HUES48 (cell line): ENCODE measurements at regions not wholly inside any gene's neighbourhood (a gene's known extent, or its start where the extent isn't known, plus 50 kb on each side); places are given as distances from the start of the nearest gene placed in this dataset.

Experiments
- H3K27ac ChIP-seq: one replicate; pipeline ENCODE4 v1.7.0; 2013; ENCODE audit warnings: low read depth, low read length, inconsistent platforms
- H3K27me3 ChIP-seq: 2 replicates; pipeline ENCODE4 v1.6.1; 2013; ENCODE audit warnings: mild to moderate bottlenecking, low read length; ENCODE audit not compliant: control insufficient read depth, insufficient read depth
- H3K36me3 ChIP-seq: 2 replicates; pipeline ENCODE4 v1.6.1; 2013; ENCODE audit warnings: low read length; ENCODE audit not compliant: control insufficient read depth, insufficient read depth
- H3K4me1 ChIP-seq: 2 replicates; pipeline ENCODE4 v1.6.1; 2013; ENCODE audit warnings: mild to moderate bottlenecking, low read length; ENCODE audit not compliant: control insufficient read depth, insufficient read depth
- H3K4me3 ChIP-seq: 2 replicates; pipeline ENCODE4 v1.5.1; 2013; ENCODE audit warnings: mild to moderate bottlenecking, low read depth, low read length
- H3K9ac ChIP-seq: 2 replicates; pipeline ENCODE4 v1.6.1; 2013; ENCODE audit warnings: mild to moderate bottlenecking, low read depth, low read length, moderate library complexity
- H3K9me3 ChIP-seq: 2 replicates; pipeline ENCODE4 v1.6.1; 2013; ENCODE audit warnings: low read length; ENCODE audit not compliant: control insufficient read depth, insufficient read depth

GRCh38 chr16:86062271-86062965 is 163.5 kb downstream of the IRF8 start:
- no peak overlapping the region for H3K4me3 ChIP-seq
- H3K9ac ChIP-seq: no peak overlapping the region
- H3K4me1 ChIP-seq: no peaks in the 10 kb centered on the region
- no peak overlapping the region for H3K27ac ChIP-seq
- no peaks in the 10 kb centered on the region for H3K27me3 ChIP-seq
- H3K9me3 ChIP-seq: no peaks in the 10 kb centered on the region
- no peaks in the 10 kb centered on the region for H3K36me3 ChIP-seq

GRCh38 chr16:86063760-86064405 is 164.9 kb downstream of the IRF8 start:
- no peak overlapping the region for H3K27ac ChIP-seq
- no peak overlapping the region for H3K9ac ChIP-seq

GRCh38 chr16:86064431-86065250 is 165.7 kb downstream of the IRF8 start:
- Histone ChIP-seq H3K36me3 (no peaks in the 10 kb centered on the region), H3K9me3 (no peaks in the 10 kb centered on the region), H3K4me3 (no peak overlapping the region), H3K9ac (no peak overlapping the region), H3K27ac (no peak overlapping the region), H3K4me1 (no peaks in the 10 kb centered on the region), H3K27me3 (no peaks in the 10 kb centered on the region)

More at GRCh38 chr16:86063760-86064405, 164.9 kb downstream of the IRF8 start:
- H3K9me3 ChIP-seq: no peaks in the 10 kb centered on the region
- H3K27me3 ChIP-seq: no peaks in the 10 kb centered on the region
- H3K4me3 ChIP-seq: no peak overlapping the region
- H3K36me3 ChIP-seq: no peaks in the 10 kb centered on the region
- H3K4me1 ChIP-seq: no peaks in the 10 kb centered on the region

- H3K27me3 ChIP-seq: no peaks in the 10 kb centered on the region
- no peaks in the 10 kb centered on the region for H3K9me3 ChIP-seq
- no peaks in the 10 kb centered on the region for H3K4me1 ChIP-seq
- no peak overlapping the region for H3K9ac ChIP-seq
- no peak overlapping the region for H3K27ac ChIP-seq
- H3K36me3 ChIP-seq: no peaks in the 10 kb centered on the region
- H3K4me3 ChIP-seq: no peak overlapping the region
Observed at GRCh38 chr16:86065711-86066110, 166.7 kb downstream of the IRF8 start.

GRCh38 chr16:86066811-86067210 is 167.8 kb downstream of the IRF8 start:
- H3K27me3 ChIP-seq: no peaks in the 10 kb centered on the region

GRCh38 chr16:86067516-86067915 is 168.6 kb downstream of the IRF8 start:
- Histone ChIP-seq H3K36me3 (no peaks in the 10 kb centered on the region), H3K4me3 (no peak overlapping the region), H3K9me3 (no peaks in the 10 kb centered on the region), H3K27ac (no peak overlapping the region), H3K9ac (no peak overlapping the region), H3K27me3 (no peaks in the 10 kb centered on the region), H3K4me1 (no peaks in the 10 kb centered on the region)

More at GRCh38 chr16:86066811-86067210, 167.8 kb downstream of the IRF8 start:
- Histone ChIP-seq H3K4me3 (no peak overlapping the region), H3K9ac (no peak overlapping the region), H3K4me1 (no peaks in the 10 kb centered on the region), H3K9me3 (no peaks in the 10 kb centered on the region), H3K27ac (no peak overlapping the region), H3K36me3 (no peaks in the 10 kb centered on the region)

GRCh38 chr16:86067936-86068335 is 169.0 kb downstream of the IRF8 start:
- Histone ChIP-seq H3K4me1 (no peaks in the 10 kb centered on the region), H3K27me3 (no peaks in the 10 kb centered on the region), H3K27ac (no peak overlapping the region), H3K9ac (no peak overlapping the region), H3K9me3 (no peaks in the 10 kb centered on the region), H3K4me3 (no peak overlapping the region), H3K36me3 (no peaks in the 10 kb centered on the region)

- Histone ChIP-seq H3K27me3 (no peaks in the 10 kb centered on the region), H3K36me3 (no peaks in the 10 kb centered on the region), H3K9me3 (no peaks in the 10 kb centered on the region)
Observed at GRCh38 chr16:86068722-86069121, 169.8 kb downstream of the IRF8 start.

GRCh38 chr16:86069736-86070298 is 170.9 kb downstream of the IRF8 start:
- no peak overlapping the region for H3K27ac ChIP-seq
- H3K4me1 ChIP-seq: peaks cover under 1% of the 10 kb centered on the region; the same call in 1 of the 2 replicates
- no peaks in the 10 kb centered on the region for H3K27me3 ChIP-seq
- no peak overlapping the region for H3K9ac ChIP-seq
- H3K36me3 ChIP-seq: no peaks in the 10 kb centered on the region
- no peaks in the 10 kb centered on the region for H3K9me3 ChIP-seq
- no peak overlapping the region for H3K4me3 ChIP-seq

More at GRCh38 chr16:86068722-86069121, 169.8 kb downstream of the IRF8 start:
- H3K9ac ChIP-seq: no peak overlapping the region
- no peak overlapping the region for H3K4me3 ChIP-seq
- H3K27ac ChIP-seq: no peak overlapping the region
- H3K4me1 ChIP-seq: no peaks in the 10 kb centered on the region

- Histone ChIP-seq H3K9me3 (no peaks in the 10 kb centered on the region), H3K27ac (no peak overlapping the region), H3K4me3 (no peak overlapping the region), H3K27me3 (no peaks in the 10 kb centered on the region), H3K4me1 (peaks cover 4% of the 10 kb centered on the region; the same call in 1 of the 2 replicates), H3K9ac (no peak overlapping the region), H3K36me3 (no peaks in the 10 kb centered on the region)
Observed at GRCh38 chr16:86070484-86070883, 171.5 kb downstream of the IRF8 start.
